ENCODE measurements at regions not wholly inside any gene's neighbourhood (a gene's known extent, or its start where the extent isn't known, plus 50 kb on each side); places are given as distances from the start of the nearest gene placed in this dataset.

GRCh38 chr3:43166406-43166805, 60.5 kb upstream of the POMGNT2 start:
- no peak overlapping the region for H2AK9ac ChIP-seq (replicated peaks; ENCODE audit: low read depth, low read length, poor library complexity)
- BruUV-seq (replicated peaks) = no TSS peak
- no peak overlapping the region for H3K4ac ChIP-seq (ENCODE audit: low read depth, low read length)
- H4K5ac ChIP-seq (ENCODE audit: low read depth, low read length) = no peak overlapping the region
- H4K91ac ChIP-seq (ENCODE audit: insufficient read depth, low read depth, low read length) = no peak overlapping the region
- H3K9ac ChIP-seq (ENCODE audit: low read depth, low read length) = no peak overlapping the region
- intact Hi-C loops (cut with micrococcal nuclease) = loop anchor here (10.0 kb wide), 1 partner anchor 118 kb away; the partner anchor contains the start of gene SNRK
- H2BK20ac ChIP-seq (ENCODE audit: low read depth, low read length) = no peak overlapping the region
- H2AK5ac ChIP-seq (ENCODE audit: low read depth, low read length) = no peak overlapping the region
- CTCF ChIA-PET = no interaction called here
- TF ChIP-seq RAD21 (IDR thresholded peaks at IDR 0.05; ENCODE audit: low read length) (no peak), BHLHE40 (IDR thresholded peaks at IDR 0.05; ENCODE audit: low read depth, low read length) (no peak), CHD1 (IDR thresholded peaks at IDR 0.05; ENCODE audit: low read depth, low read length) (no peak), CEBPB (IDR thresholded peaks at IDR 0.05; ENCODE audit: low read depth, low read length) (no peak), CTCF (conservative IDR thresholded peaks at IDR 0.05; ENCODE audit: low read depth, low read length) (no peak), MAZ (IDR thresholded peaks at IDR 0.05; ENCODE audit: borderline replicate concordance, low read depth, low read length) (no peak), SMC3 (IDR thresholded peaks at IDR 0.05; ENCODE audit: low read depth, low read length) (no peak), USF2 (IDR thresholded peaks at IDR 0.05; ENCODE audit: low read depth, low read length) (no peak), MAFK (IDR thresholded peaks at IDR 0.05; ENCODE audit: low read depth, low read length) (no peak), NFE2L2 (IDR thresholded peaks at IDR 0.05; ENCODE audit: low read depth, low read length) (no peak), POLR2A (IDR thresholded peaks at IDR 0.05; ENCODE audit: low read depth, low read length) (no peak), FOS (IDR thresholded peaks at IDR 0.05; ENCODE audit: low read depth, low read length) (no peak), ELK1 (IDR thresholded peaks at IDR 0.05; ENCODE audit: borderline replicate concordance, low read depth, low read length) (no peak), RFX5 (IDR thresholded peaks at IDR 0.05; ENCODE audit: low read depth, low read length) (no peak), RCOR1 (IDR thresholded peaks at IDR 0.05; ENCODE audit: insufficient replicate concordance, low read length) (no peak), MXI1 (IDR thresholded peaks at IDR 0.05; ENCODE audit: borderline replicate concordance, low read depth, low read length) (no peak)
- no peak overlapping the region for H2BK120ac ChIP-seq (ENCODE audit: low read depth, low read length)
- POLR2A ChIA-PET (ENCODE audit: unreplicated experiment) = no interaction called here
- no peaks in the 10 kb centered on the region for H4K20me1 ChIP-seq (ENCODE audit: insufficient read depth, low read length)
- no peak overlapping the region for H3K56ac ChIP-seq (ENCODE audit: extremely low read depth, insufficient read depth, low read length)
- no peak overlapping the region for H3K18ac ChIP-seq (ENCODE audit: low read depth, low read length)
- H2BK15ac ChIP-seq (ENCODE audit: low read depth, low read length) = no peak overlapping the region
- DNase-seq = no peak
- dilution Hi-C loops (cut with HindIII; ENCODE audit: low sequenced_read_pairs, unreplicated experiment) = no loop called here
- H3K4me3 ChIP-seq (ENCODE audit: insufficient read depth, low read depth, low read length) = no peak overlapping the region
- H2BK5ac ChIP-seq (ENCODE audit: low read depth, low read length, poor library complexity, severe bottlenecking) = no peak overlapping the region
- H3K4me2 ChIP-seq (ENCODE audit: low read depth, low read length) = no peak overlapping the region
- no peaks in the 10 kb centered on the region for H3K79me1 ChIP-seq (ENCODE audit: low read depth in 1 of 2, low read length in 2 of 2)
- H3K36me3 ChIP-seq (ENCODE audit: control insufficient read depth, insufficient read depth, low read length) = no peaks in the 10 kb centered on the region
- H3K23ac ChIP-seq (ENCODE audit: low read depth, low read length) = no peak overlapping the region
- H3K27me3 ChIP-seq (ENCODE audit: control insufficient read depth, insufficient read depth, low read length) = no peaks in the 10 kb centered on the region
- H4K8ac ChIP-seq (ENCODE audit: low read depth in 2 of 2, low read length in 2 of 2) = no peak overlapping the region
- no CpG with 5 or more reads among the region's 1 CpG for WGBS, 2 experiments (ENCODE audit: extremely low coverage in 2 of 2, insufficient read length in 1 of 2)
- H2AFZ ChIP-seq (replicated peaks; ENCODE audit: low read length, poor library complexity) = no peak overlapping the region
- H3K4me1 ChIP-seq (ENCODE audit: control insufficient read depth, insufficient read depth, low read length) = peaks cover 5% of the 10 kb centered on the region
- H3K27ac ChIP-seq (ENCODE audit: insufficient read depth, low read length) = no peak overlapping the region
- in situ Hi-C loops (cut with MboI; ENCODE audit: low sequenced_read_pairs) = loop anchor here (10.0 kb wide), 1 partner anchor 338 kb away; no protein-coding TSS in a partner anchor
- no peaks in the 10 kb centered on the region; the same call in 1 of the 2 replicates for H3K9me1 ChIP-seq (ENCODE audit: insufficient read depth, low read length)
- no peak for ATAC-seq (ENCODE audit: low read depth)
- no peaks in the 10 kb centered on the region for H3K9me3 ChIP-seq (ENCODE audit: control insufficient read depth, insufficient read depth, low read length)
- H3K14ac ChIP-seq (replicated peaks; ENCODE audit: low read depth, low read length) = no peak overlapping the region

Measured in IMR-90 (cell line).